T-helper 1 cell treated with Interleukin-12 subunit alpha and Interleukin-12 subunit beta and Interleukin-4 antibody, amounts not matched to agents 30 ng/mL and 1 ng/mL, for 36 hours (primary cell): ENCODE measurements at regions not wholly inside any gene's neighbourhood (a gene's known extent, or its start where the extent isn't known, plus 50 kb on each side); places are given as distances from the start of the nearest gene placed in this dataset.
"Not testable (repeated sequence)": the region's sequence is repeated elsewhere in the genome, so short reads cannot be mapped to it uniquely, and the experiment has no call there.

Experiments used
- intact Hi-C: fragments of 100-400 bp; cut with micrococcal nuclease; formaldehyde crosslinking; loops from one replicate; pipeline ENCODE4 v1.15.1; 2024

- intact Hi-C loops: no loop called here
Observed at GRCh38 chrX:1140236-1140681, 72.2 kb downstream of the CRLF2 start.

- intact Hi-C loops: no loop called here
Observed at GRCh38 chrX:1139185-1139500, 73.3 kb downstream of the CRLF2 start.

GRCh38 chrX:1138476-1139184 is 73.8 kb downstream of the CRLF2 start:
- intact Hi-C loops: no loop called here

GRCh38 chrX:1137531-1137930 is 74.9 kb downstream of the CRLF2 start:
- intact Hi-C loops: no loop called here

GRCh38 chrX:1136582-1136981 is 75.9 kb downstream of the CRLF2 start:
- intact Hi-C loops: not testable (repeated sequence)

- intact Hi-C loops: no loop called here
Observed at GRCh38 chrX:1134976-1135375, 77.5 kb downstream of the CRLF2 start.

- intact Hi-C loops: no loop called here
Observed at GRCh38 chrX:1134156-1134555, 78.3 kb downstream of the CRLF2 start.

GRCh38 chrX:1126738-1127137 is 85.7 kb downstream of the CRLF2 start:
- intact Hi-C loops: no loop called here

- intact Hi-C loops: no loop called here
Observed at GRCh38 chrX:1124531-1124930, 87.9 kb downstream of the CRLF2 start.

GRCh38 chrX:1122851-1123250 is 89.6 kb downstream of the CRLF2 start:
- intact Hi-C loops: not testable (repeated sequence)

- intact Hi-C loops: no loop called here
Observed at GRCh38 chrX:1119275-1119674, 93.2 kb downstream of the CRLF2 start.

GRCh38 chrX:1118572-1119199 is 93.8 kb downstream of the CRLF2 start:
- intact Hi-C loops: no loop called here

GRCh38 chrX:1115411-1115810 is 97.0 kb downstream of the CRLF2 start:
- intact Hi-C loops: not testable (repeated sequence)

- intact Hi-C loops: no loop called here
Observed at GRCh38 chrX:1112321-1112720, 100.1 kb downstream of the CRLF2 start.

GRCh38 chrX:1111601-1112300 is 100.7 kb downstream of the CRLF2 start:
- intact Hi-C loops: no loop called here

GRCh38 chrX:1109580-1110119 is 102.8 kb downstream of the CRLF2 start:
- intact Hi-C loops: no loop called here

GRCh38 chrX:1108501-1109445 is 103.7 kb downstream of the CRLF2 start:
- intact Hi-C loops: no loop called here

- intact Hi-C loops: no loop called here
Observed at GRCh38 chrX:1106478-1107210, 105.8 kb downstream of the CRLF2 start.

GRCh38 chrX:1105671-1106419 is 106.6 kb downstream of the CRLF2 start:
- intact Hi-C loops: no loop called here

GRCh38 chrX:1105031-1105430 is 107.4 kb downstream of the CRLF2 start:
- intact Hi-C loops: not testable (repeated sequence)
